GM12878 (cell line): ENCODE measurements at regions not wholly inside any gene's neighbourhood (a gene's known extent, or its start where the extent isn't known, plus 50 kb on each side); places are given as distances from the start of the nearest gene placed in this dataset.

Experiments used
- ATAC-seq: fragments of 200-7000 bp; cut with Tn5 transposase; 3 replicates; pipeline ENCODE4 v1.9.1; 2020; ENCODE audit warnings: mild to moderate bottlenecking, moderate library complexity
- BruUV-seq: library from RNA; stranded (reverse); fragments of 400-500 nt; replicated peaks from 2 replicates; lab custom pipeline; 2021; lab: Mats Ljungman, UMichigan
- CTCF ChIA-PET: fragments of 300-600 bp; sonication (Branson Sonifier 250); formaldehyde crosslinking; extraction: SDS; loops from one replicate; lab custom pipeline; 2021; ENCODE audit warnings: inconsistent platforms; lab: Yijun Ruan, JAX
- POLR2A ChIA-PET: fragments of 350-600 bp; formaldehyde crosslinking; extraction: SDS; loops from one replicate; lab custom pipeline; 2021; ENCODE audit warnings: inconsistent platforms; lab: Charles Lee
- RAD21 ChIA-PET: fragments of 300-600 bp; sonication (Branson Sonifier 250); formaldehyde crosslinking; loops from one replicate; lab custom pipeline; 2023; ENCODE audit warnings: antibody characterized with exemption; ENCODE audit not compliant: unreplicated experiment; lab: Charles Lee
- SMC1A ChIA-PET: fragments of 300-600 bp; sonication (Branson Sonifier 250); formaldehyde crosslinking; loops from one replicate; lab custom pipeline; 2023; ENCODE audit not compliant: unreplicated experiment, uncharacterized antibody; lab: Charles Lee
- DNase-seq: peaks from one replicate; pipeline ENCODE4 v3.0.0-alpha.2; 2011; ENCODE audit warnings: low read depth, low spot score
- FAIRE-seq: peaks from 3 replicates; lab custom pipeline; 2011; peaks lifted over from hg19 to GRCh38; lab: Jason Lieb, UNC
- H2AFZ ChIP-seq: 2 replicates; pipeline ENCODE4 v1.6.0; 2011; ENCODE audit warnings: low read depth, low read length, control low read depth; ENCODE audit not compliant: control insufficient read depth
- H3K27ac ChIP-seq: 2 replicates; pipeline ENCODE4 v1.5.1; 2011; ENCODE audit warnings: control low read depth; ENCODE audit not compliant: control insufficient read depth, insufficient read depth
- H3K27me3 ChIP-seq, 2 experiments: replicated peaks in 1 of 2; 2 replicates each; pipeline versions ENCODE4 v1.6.0 to v1.6.1; 2011; ENCODE audit warnings: low read length in 1 of 2; ENCODE audit not compliant: control insufficient read depth in 2 of 2, insufficient read depth in 2 of 2
- H3K36me3 ChIP-seq, 2 experiments: 2 replicates each; pipeline ENCODE4 v1.5.1; 2011; ENCODE audit warnings: low read length in 1 of 2; ENCODE audit not compliant: control insufficient read depth in 2 of 2, insufficient read depth in 2 of 2
- H3K4me1 ChIP-seq: 2 replicates; pipeline ENCODE4 v1.6.1; 2011; ENCODE audit warnings: mild to moderate bottlenecking, low read length, moderate library complexity, mixed read lengths; ENCODE audit not compliant: control insufficient read depth, insufficient read depth
- H3K4me2 ChIP-seq: 2 replicates; pipeline ENCODE4 v1.6.0; 2011; ENCODE audit warnings: control low read depth; ENCODE audit not compliant: control insufficient read depth, insufficient read depth
- H3K4me3 ChIP-seq: fragments of 200-600 bp; sonication (generic); 2 replicates; pipeline ENCODE4 v1.5.1; 2016
- H3K79me2 ChIP-seq: 2 replicates; pipeline ENCODE4 v1.6.0; 2011; ENCODE audit warnings: low read length; ENCODE audit not compliant: control insufficient read depth, insufficient read depth
- H3K9ac ChIP-seq: 2 replicates; pipeline ENCODE4 v1.8.0; 2011; ENCODE audit warnings: low read length, control low read depth, mixed read lengths; ENCODE audit not compliant: control insufficient read depth, insufficient read depth
- H3K9me3 ChIP-seq: replicated peaks from 3 replicates; pipeline ENCODE4 v1.5.1; 2011; ENCODE audit warnings: mild to moderate bottlenecking, low read length; ENCODE audit not compliant: control insufficient read depth, insufficient read depth
- H4K20me1 ChIP-seq: 2 replicates; pipeline ENCODE4 v1.6.0; 2011; ENCODE audit not compliant: control insufficient read depth, insufficient read depth
- BACH1 ChIP-seq: fragments of 450-650 bp; IDR thresholded peaks from 2 replicates; pipeline ENCODE4 v1.6.1; 2017; ENCODE audit warnings: mild to moderate bottlenecking, borderline replicate concordance
- CBFB ChIP-seq: IDR thresholded peaks from 2 replicates; pipeline ENCODE4 v1.6.1; 2016; ENCODE audit warnings: antibody characterized with exemption, low read depth
- NR2C1 ChIP-seq: fragments of 450-650 bp; IDR thresholded peaks from 2 replicates; pipeline ENCODE4 v1.6.1; 2017; ENCODE audit warnings: antibody characterized with exemption, mild to moderate bottlenecking, moderate library complexity
- POLR2A ChIP-seq: IDR thresholded peaks from 2 replicates; pipeline ENCODE4 v1.6.1; 2011; ENCODE audit warnings: low read depth, mild to moderate bottlenecking, low read length
- POU2F2 ChIP-seq: IDR thresholded peaks from 3 replicates; pipeline ENCODE4 v1.6.1; 2011; ENCODE audit warnings: low read depth, mild to moderate bottlenecking, low read length, borderline replicate concordance
- WGBS: methylation state at CpG from one replicate; pipeline ENCODE4 v1.1.6; 2016; ENCODE audit warnings: low lambda C conversion rate; ENCODE audit not compliant: insufficient replicate concordance, insufficient coverage; ENCODE audit errors: missing lambda C conversion rate; 5-methylcytosine and 5-hydroxymethylcytosine counted together
- in situ Hi-C: fragments of 300-500 bp; cut with MboI; formaldehyde crosslinking; loops from 9 replicates; pipeline ENCODE4 v1.14.3; 2018; ENCODE audit warnings: mixed read lengths
- intact Hi-C: fragments of 100-400 bp; cut with micrococcal nuclease; formaldehyde crosslinking; loops from one replicate; pipeline ENCODE4 v1.14.2; 2022; ENCODE audit not compliant: unreplicated experiment

DNA sequence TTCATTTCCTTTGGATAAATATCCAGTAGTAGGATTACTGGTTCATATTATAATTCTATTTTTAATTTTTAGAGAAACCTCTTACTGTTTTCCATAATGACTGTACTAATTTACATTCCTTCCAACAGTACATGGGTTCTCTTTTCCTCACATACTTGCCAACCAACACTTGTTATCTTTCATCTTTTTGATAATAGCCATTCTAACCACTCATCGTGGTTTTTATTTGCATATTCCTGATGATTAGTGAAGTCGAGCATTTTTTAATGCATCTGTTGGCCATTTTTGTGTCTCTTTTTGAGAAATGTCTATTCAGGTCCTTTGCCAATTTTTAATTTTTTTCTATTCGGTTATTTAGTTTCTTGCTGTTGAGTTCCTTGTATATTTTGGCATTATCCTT lies 457.7 kb upstream of the PDE3A start:
- BruUV-seq = no TSS peak
- FAIRE-seq (no peak), ATAC-seq (no peak), DNase-seq (no peak)
- ChIA-PET CTCF (no interaction called here), RAD21 (no interaction called here), SMC1A (interaction anchor here (1.8 kb wide), 1 partner anchor 16 kb away, joined by 21 read pairs; no protein-coding TSS in a partner anchor), POLR2A (no interaction called here)
- Histone ChIP-seq H3K4me2 (no peak overlapping the region), H2AFZ (no peak overlapping the region), H3K4me3 (no peak overlapping the region), H3K79me2 (no peaks in the 10 kb centered on the region), H4K20me1 (no peaks in the 10 kb centered on the region), H3K36me3 (no peaks in the 10 kb centered on the region), H3K27ac (no peak overlapping the region), H3K27me3 (no peaks in the 10 kb centered on the region), H3K9ac (no peak overlapping the region), H3K9me3 (no peaks in the 10 kb centered on the region), H3K4me1 (no peaks in the 10 kb centered on the region)
- in situ Hi-C loops (no loop called here), intact Hi-C loops (no loop called here)
- TF ChIP-seq BACH1 = no peak
- WGBS = 76% methylated on average over 3 of the region's 3 CpGs

DNA sequence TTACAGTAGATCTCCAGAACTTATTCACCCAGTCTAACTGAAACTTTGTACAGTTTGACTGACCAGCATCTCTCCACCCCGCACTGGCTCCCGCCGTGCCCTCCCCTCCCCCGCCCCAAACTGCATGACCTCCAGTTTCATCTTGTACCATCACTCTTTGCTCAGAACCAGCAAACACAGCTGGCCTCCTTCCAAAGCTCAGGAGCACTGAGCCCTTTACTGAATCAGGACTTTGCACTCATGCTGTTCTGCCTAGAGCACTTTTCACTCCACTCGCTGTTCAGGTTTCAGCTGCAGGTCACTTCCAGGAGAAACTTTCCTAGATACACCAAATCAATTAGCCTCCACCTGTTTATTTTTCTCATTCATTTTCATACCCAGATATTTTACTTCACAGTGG lies 455.3 kb upstream of the PDE3A start:
- TF ChIP-seq NR2C1 (no peak), POLR2A (no peak), POU2F2 (no peak), CBFB (no peak)
- SMC1A ChIA-PET = interaction anchor here (1.5 to 5.6 kb wide), 3 partner anchors 20 to 127 kb away, joined by 3 to 44 read pairs (median 3); no protein-coding TSS in a partner anchor

More for the DNA sequence above, 455.3 kb upstream of the PDE3A start:
- Histone ChIP-seq H3K9ac (no peak overlapping the region), H3K27ac (no peak overlapping the region), H3K9me3 (no peaks in the 10 kb centered on the region), H3K4me2 (no peak overlapping the region), H2AFZ (no peak overlapping the region), H3K4me1 (no peaks in the 10 kb centered on the region), H3K79me2 (no peaks in the 10 kb centered on the region), H3K36me3 (no peaks in the 10 kb centered on the region), H3K27me3 (no peaks in the 10 kb centered on the region), H3K4me3 (no peak overlapping the region), H4K20me1 (no peaks in the 10 kb centered on the region)
- in situ Hi-C loops (no loop called here), intact Hi-C loops (no loop called here)
- ChIA-PET POLR2A (no interaction called here), RAD21 (interaction anchor here (0.6 to 5.6 kb wide), 2 partner anchors 155 to 174 kb away, joined by 3 to 31 read pairs; no protein-coding TSS in a partner anchor), CTCF (interaction anchor here (1.1 to 6.9 kb wide), 3 partner anchors 19 to 308 kb away, joined by 3 to 48 read pairs (median 5); no protein-coding TSS in a partner anchor)
- 65% methylated on average over 5 of the region's 5 CpGs for WGBS
- FAIRE-seq (no peak), DNase-seq (no peak), ATAC-seq (no peak)
- no TSS peak for BruUV-seq
